ENCODE measurements at regions not wholly inside any gene's neighbourhood (a gene's known extent, or its start where the extent isn't known, plus 50 kb on each side); places are given as distances from the start of the nearest gene placed in this dataset.

DNA sequence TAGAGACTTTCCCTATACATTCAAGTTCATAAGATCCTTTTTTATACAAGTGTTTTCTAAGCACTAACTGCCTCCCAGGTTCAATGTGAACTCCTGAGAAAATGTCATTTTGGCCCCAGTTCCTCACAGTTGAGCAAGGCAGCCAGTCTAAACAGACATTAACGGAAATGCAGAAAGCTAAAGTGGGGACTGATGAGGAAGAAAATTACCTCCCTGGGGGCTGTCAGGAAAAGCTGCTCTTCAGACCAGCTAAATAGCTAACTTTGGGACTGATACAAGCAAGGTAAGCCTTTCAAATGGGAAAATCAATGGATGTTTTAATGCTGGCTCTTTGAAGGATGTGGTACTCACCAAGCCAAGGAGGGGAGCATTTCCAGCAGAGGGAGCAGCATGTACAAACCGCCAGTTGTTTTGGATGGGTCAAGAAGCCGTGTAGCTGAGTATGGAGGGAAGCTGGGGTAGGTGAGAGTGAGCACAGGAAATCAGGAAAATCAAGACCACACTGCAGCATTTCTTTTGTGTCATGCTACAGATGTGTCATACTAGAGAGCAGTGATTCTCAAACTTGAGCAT, 180.8 kb upstream of the CHD6 start:
- Histone ChIP-seq H2BK5ac (ENCODE audit: low read depth, low read length, poor library complexity, severe bottlenecking) (no peak overlapping the region), H3K4me1 (ENCODE audit: control insufficient read depth, insufficient read depth, low read length) (no peaks in the 10 kb centered on the region), H3K9ac (ENCODE audit: low read depth, low read length) (no peak overlapping the region), H3K27me3 (ENCODE audit: control insufficient read depth, insufficient read depth, low read length) (no peaks in the 10 kb centered on the region), H3K4ac (ENCODE audit: low read depth, low read length) (no peak overlapping the region), H3K4me3 (ENCODE audit: insufficient read depth, low read depth, low read length) (no peak overlapping the region), H2AK5ac (ENCODE audit: low read depth, low read length) (no peak overlapping the region), H3K9me1 (ENCODE audit: insufficient read depth, low read length) (no peaks in the 10 kb centered on the region), H3K79me1 (ENCODE audit: low read depth in 1 of 2, low read length in 2 of 2) (no peaks in the 10 kb centered on the region), H4K5ac (ENCODE audit: low read depth, low read length) (no peak overlapping the region), H2BK20ac (ENCODE audit: low read depth, low read length) (no peak overlapping the region), H2BK120ac (ENCODE audit: low read depth, low read length) (no peak overlapping the region), H4K8ac (ENCODE audit: low read depth in 2 of 2, low read length in 2 of 2) (no peak overlapping the region), H2AK9ac (replicated peaks; ENCODE audit: low read depth, low read length, poor library complexity) (no peak overlapping the region), H2BK15ac (ENCODE audit: low read depth, low read length) (no peak overlapping the region), H3K23ac (ENCODE audit: low read depth, low read length) (no peak overlapping the region), H3K14ac (replicated peaks; ENCODE audit: low read depth, low read length) (no peak overlapping the region), H3K36me3 (ENCODE audit: control insufficient read depth, insufficient read depth, low read length) (no peaks in the 10 kb centered on the region), H3K9me3 (ENCODE audit: control insufficient read depth, insufficient read depth, low read length) (peaks cover 6% of the 10 kb centered on the region), H3K18ac (ENCODE audit: low read depth, low read length) (no peak overlapping the region), H4K91ac (ENCODE audit: insufficient read depth, low read depth, low read length) (no peak overlapping the region), H2AFZ (replicated peaks; ENCODE audit: low read length, poor library complexity) (no peak overlapping the region), H3K56ac (ENCODE audit: extremely low read depth, insufficient read depth, low read length) (no peak overlapping the region), H3K4me2 (ENCODE audit: low read depth, low read length) (no peak overlapping the region), H3K27ac (ENCODE audit: insufficient read depth, low read length) (no peak overlapping the region), H4K20me1 (ENCODE audit: insufficient read depth, low read length) (no peaks in the 10 kb centered on the region)
- TF ChIP-seq NFE2L2 (IDR thresholded peaks at IDR 0.05; ENCODE audit: low read depth, low read length) (no peak), MAZ (IDR thresholded peaks at IDR 0.05; ENCODE audit: borderline replicate concordance, low read depth, low read length) (no peak), FOS (IDR thresholded peaks at IDR 0.05; ENCODE audit: low read depth, low read length) (no peak), BHLHE40 (IDR thresholded peaks at IDR 0.05; ENCODE audit: low read depth, low read length) (no peak)
- no TSS peak for BruUV-seq (replicated peaks)
- dilution Hi-C loops (cut with HindIII; ENCODE audit: low sequenced_read_pairs, unreplicated experiment): no loop called here
- intact Hi-C loops (cut with micrococcal nuclease): no loop called here
- DNase-seq (no peak), ATAC-seq (ENCODE audit: low read depth) (no peak)
- in situ Hi-C loops (cut with MboI; ENCODE audit: low sequenced_read_pairs): no loop called here
- CTCF ChIA-PET: no interaction called here
- no CpG with 5 or more reads among the region's 3 CpGs for WGBS, 2 experiments (ENCODE audit: extremely low coverage in 2 of 2, insufficient read length in 1 of 2)
- POLR2A ChIA-PET (ENCODE audit: unreplicated experiment): no interaction called here
